Erythroblast (primary cell): ENCODE measurements at regions not wholly inside any gene's neighbourhood (a gene's known extent, or its start where the extent isn't known, plus 50 kb on each side); places are given as distances from the start of the nearest gene placed in this dataset.

ENCODE experiments used
- GATA1 ChIP-seq: IDR thresholded peaks from 2 replicates; pipeline ENCODE4 v1.6.1; 2011; ENCODE audit warnings: low read depth, mild to moderate bottlenecking, control low read depth, low read length, moderate library complexity
- POLR2A ChIP-seq: IDR thresholded peaks from 2 replicates; pipeline ENCODE4 v1.6.1; 2011; ENCODE audit warnings: mild to moderate bottlenecking, low read length

GRCh38 chr1:199946305-199947155 lies 81.0 kb upstream of the NR5A2 start:
- no peak for TF ChIP-seq POLR2A
- no peak for TF ChIP-seq GATA1
